Ovary (tissue), 7 donors: ENCODE measurements at regions not wholly inside any gene's neighbourhood (a gene's known extent, or its start where the extent isn't known, plus 50 kb on each side); places are given as distances from the start of the nearest gene placed in this dataset.

Source experiments
- DNase-seq, 5 donors: peaks; one replicate each; pipeline ENCODE4 v3.0.0-alpha.2; 2019 to 2020
- H3K27ac ChIP-seq, 2 donors: fragments of 200-600 bp; one replicate each; pipeline versions ENCODE4 v1.5.1 to v1.8.0; 2019 to 2022
- H3K27me3 ChIP-seq: fragments of 200-600 bp; one replicate; pipeline ENCODE4 v1.8.0; 2022
- H3K36me3 ChIP-seq: fragments of 200-600 bp; sonication (generic); one replicate; pipeline ENCODE4 v1.5.1; 2019
- H3K4me1 ChIP-seq: one replicate; pipeline ENCODE4 v1.8.1; 2013; ENCODE audit warnings: mild to moderate bottlenecking, moderate library complexity; ENCODE audit not compliant: insufficient read depth
- H3K4me3 ChIP-seq: fragments of 200-600 bp; sonication (generic); one replicate; pipeline ENCODE4 v1.5.1; 2017
- H3K9me3 ChIP-seq, 2 donors: fragments of 200-600 bp in 1 of 2; sonication (generic) in 1 of 2; one replicate each; pipeline versions ENCODE4 v1.5.1 to v1.8.1; 2013 to 2019; ENCODE audit warnings: mild to moderate bottlenecking in 1 of 2, moderate library complexity in 1 of 2
- EP300 ChIP-seq: sonication (generic); formaldehyde crosslinking; IDR thresholded peaks from one replicate; pipeline ENCODE4 v1.6.1; 2017; ENCODE audit warnings: antibody characterized with exemption
- POLR2A ChIP-seq: fragments of 450-650 bp; IDR thresholded peaks from one replicate; pipeline ENCODE4 v1.6.1; 2017; ENCODE audit warnings: antibody characterized with exemption, mild to moderate bottlenecking, moderate library complexity
- WGBS, 3 donors: extraction: QIAGEN DNeasy Blood & Tissue Kit in 1 of 3; methylation state at CpG; one replicate each; pipeline versions ENCODE4 v1.1.5 to v1.1.7; 2013 to 2017; 5-methylcytosine and 5-hydroxymethylcytosine counted together
- intact Hi-C, 4 donors: fragments of 100-400 bp; cut with DNase I; formaldehyde crosslinking; loops; one replicate each; pipeline versions ENCODE4 v1.11.0 to v1.15.1; 2022 to 2023
- TF ChIP-seq, protein P1 (sequence below), 3 donors: fragments of 450-650 bp in 2 of 3; fragments of 200-600 bp in 1 of 3; IDR thresholded peaks; one replicate each; pipeline versions ENCODE4 v1.5.1 to v1.8.0; 2016 to 2022; ENCODE audit warnings: antibody characterized with exemption in 3 of 3, mild to moderate bottlenecking in 1 of 3
- donor health status: DM: no; HTN: no; CAD: no; lungs with moderate emphysema.
- donor health status: DM: no; HTN: no; CAD: no.
- donor health status: Bipolar disorder and iron deficiency.
- donor health status: DM: no; HTN: no; CAD: no.
- donor health status: DM: yes; HTN: yes; CAD: no.

- TF ChIP-seq, protein P1, sequence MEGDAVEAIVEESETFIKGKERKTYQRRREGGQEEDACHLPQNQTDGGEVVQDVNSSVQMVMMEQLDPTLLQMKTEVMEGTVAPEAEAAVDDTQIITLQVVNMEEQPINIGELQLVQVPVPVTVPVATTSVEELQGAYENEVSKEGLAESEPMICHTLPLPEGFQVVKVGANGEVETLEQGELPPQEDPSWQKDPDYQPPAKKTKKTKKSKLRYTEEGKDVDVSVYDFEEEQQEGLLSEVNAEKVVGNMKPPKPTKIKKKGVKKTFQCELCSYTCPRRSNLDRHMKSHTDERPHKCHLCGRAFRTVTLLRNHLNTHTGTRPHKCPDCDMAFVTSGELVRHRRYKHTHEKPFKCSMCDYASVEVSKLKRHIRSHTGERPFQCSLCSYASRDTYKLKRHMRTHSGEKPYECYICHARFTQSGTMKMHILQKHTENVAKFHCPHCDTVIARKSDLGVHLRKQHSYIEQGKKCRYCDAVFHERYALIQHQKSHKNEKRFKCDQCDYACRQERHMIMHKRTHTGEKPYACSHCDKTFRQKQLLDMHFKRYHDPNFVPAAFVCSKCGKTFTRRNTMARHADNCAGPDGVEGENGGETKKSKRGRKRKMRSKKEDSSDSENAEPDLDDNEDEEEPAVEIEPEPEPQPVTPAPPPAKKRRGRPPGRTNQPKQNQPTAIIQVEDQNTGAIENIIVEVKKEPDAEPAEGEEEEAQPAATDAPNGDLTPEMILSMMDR (IDR thresholded peaks at IDR 0.05): no peak
- TF ChIP-seq POLR2A (no peak), EP300 (no peak)
- intact Hi-C loops: no loop called here
- no peak overlapping the region for H3K4me3 ChIP-seq
- H3K27me3 ChIP-seq: no peaks in the 10 kb centered on the region
- H3K9me3 ChIP-seq: no peaks in the 10 kb centered on the region
- no peaks in the 10 kb centered on the region for H3K36me3 ChIP-seq
- no peaks in the 10 kb centered on the region for H3K4me1 ChIP-seq
- H3K27ac ChIP-seq: no peak overlapping the region
- DNase-seq: no peak
Observed at GRCh38 chr4:96166806-96167205, 326.9 kb downstream of the PDHA2 start.

GRCh38 chr4:96170198-96170597, 330.3 kb downstream of the PDHA2 start:
- no peak overlapping the region for H3K27ac ChIP-seq
- WGBS, 3 donors: 96 to 97% (median 96%) methylated on average over 14 of the region's 14 CpGs

DNA sequence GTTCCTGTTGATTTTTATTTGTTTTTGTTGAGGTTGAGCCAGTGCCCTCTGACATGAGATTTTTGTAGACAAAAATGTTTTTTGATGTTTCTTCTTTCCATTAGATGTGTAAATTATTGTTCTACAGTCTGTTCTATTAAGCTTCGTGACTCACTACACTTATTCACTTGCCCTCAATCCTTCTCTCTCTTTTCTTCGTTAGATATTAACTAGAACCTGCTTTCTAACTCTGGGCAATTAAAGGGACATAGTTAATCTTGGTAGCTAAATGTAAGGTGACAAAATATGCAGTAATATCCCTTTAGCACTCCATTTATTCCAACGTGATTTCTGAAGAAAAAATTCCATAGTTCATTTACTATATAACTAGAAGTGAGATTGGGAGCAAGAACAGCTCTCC, 333.9 kb downstream of the PDHA2 start:
- intact Hi-C loops: no loop called here

More at GRCh38 chr4:96170198-96170597, 330.3 kb downstream of the PDHA2 start:
- intact Hi-C loops: no loop called here
- no peak for DNase-seq
- no peaks in the 10 kb centered on the region for H3K27me3 ChIP-seq
- H3K9me3 ChIP-seq: no peaks in the 10 kb centered on the region
- no peak overlapping the region for H3K4me3 ChIP-seq
- TF ChIP-seq EP300 (no peak), POLR2A (no peak)
- TF ChIP-seq, protein P1 (IDR thresholded peaks at IDR 0.05): no peak
- no peaks in the 10 kb centered on the region for H3K36me3 ChIP-seq
- no peaks in the 10 kb centered on the region for H3K4me1 ChIP-seq

GRCh38 chr4:96175871-96176270, 336.0 kb downstream of the PDHA2 start:
- TF ChIP-seq EP300 (no peak), POLR2A (no peak)
- TF ChIP-seq, protein P1 (IDR thresholded peaks at IDR 0.05): no peak
- WGBS, 3 donors: 15 to 25% (median 16%) methylated on average over 4 of the region's 4 CpGs

More for the DNA sequence above, 333.9 kb downstream of the PDHA2 start:
- H3K27ac ChIP-seq: no peak overlapping the region
- H3K36me3 ChIP-seq: no peaks in the 10 kb centered on the region
- H3K9me3 ChIP-seq: no peaks in the 10 kb centered on the region
- WGBS, 3 donors: 69 to 81% (median 77%) methylated on average over 3 of the region's 3 CpGs
- H3K4me3 ChIP-seq: no peak overlapping the region
- H3K4me1 ChIP-seq: no peaks in the 10 kb centered on the region
- DNase-seq: no peak
- H3K27me3 ChIP-seq: no peaks in the 10 kb centered on the region
- TF ChIP-seq EP300: no peak
- TF ChIP-seq, protein P1 (IDR thresholded peaks at IDR 0.05): no peak
- TF ChIP-seq POLR2A: no peak

More at GRCh38 chr4:96175871-96176270, 336.0 kb downstream of the PDHA2 start:
- DNase-seq: no peak
- H3K4me3 ChIP-seq: no peak overlapping the region
- H3K9me3 ChIP-seq: no peaks in the 10 kb centered on the region
- H3K4me1 ChIP-seq: no peaks in the 10 kb centered on the region
- no peaks in the 10 kb centered on the region for H3K36me3 ChIP-seq
- intact Hi-C loops: no loop called here
- H3K27me3 ChIP-seq: no peaks in the 10 kb centered on the region
- H3K27ac ChIP-seq: no peak overlapping the region
